Peyer's patch (tissue), 4 donors: ENCODE measurements at regions not wholly inside any gene's neighbourhood (a gene's known extent, or its start where the extent isn't known, plus 50 kb on each side); places are given as distances from the start of the nearest gene placed in this dataset.

Experiments
- POLR2A ChIP-seq, 2 donors: fragments of 450-650 bp; IDR thresholded peaks; one replicate each; pipeline ENCODE4 v1.5.1; 2017; ENCODE audit warnings: antibody characterized with exemption in 2 of 2, mild to moderate bottlenecking in 2 of 2, moderate library complexity in 2 of 2
- TF ChIP-seq, protein P1 (sequence below), 6 experiments: fragments of 450-650 bp in 4 of 6; fragments of 200-600 bp in 2 of 6; sonication (generic) in 1 of 6; IDR thresholded peaks; one replicate each; pipeline ENCODE4 v1.5.1; 2017 to 2019; ENCODE audit warnings: antibody characterized with exemption in 6 of 6, mild to moderate bottlenecking in 3 of 6, moderate library complexity in 1 of 6

DNA sequence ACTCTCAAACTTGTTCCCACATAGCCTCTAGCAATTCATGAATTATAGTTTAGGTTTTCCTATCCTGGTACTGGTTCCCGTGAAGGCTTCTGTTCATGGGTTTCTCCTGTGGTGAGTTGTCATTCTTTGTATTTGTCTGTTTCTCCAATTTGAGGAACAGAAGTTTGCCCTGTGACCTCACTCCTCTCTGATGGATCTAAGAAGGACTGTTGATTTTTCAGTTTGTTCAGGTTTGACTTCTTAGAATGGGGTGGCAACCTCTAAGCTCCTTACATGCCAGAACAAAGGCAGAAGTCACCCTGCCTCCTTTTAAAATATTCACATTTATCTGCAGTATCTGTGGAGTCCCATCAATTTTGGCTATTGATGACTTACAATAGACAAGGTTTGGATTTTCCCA is 354.0 kb downstream of the SPRY2 start:
- TF ChIP-seq POLR2A (IDR thresholded peaks at IDR 0.05): no peak
- TF ChIP-seq, protein P1, sequence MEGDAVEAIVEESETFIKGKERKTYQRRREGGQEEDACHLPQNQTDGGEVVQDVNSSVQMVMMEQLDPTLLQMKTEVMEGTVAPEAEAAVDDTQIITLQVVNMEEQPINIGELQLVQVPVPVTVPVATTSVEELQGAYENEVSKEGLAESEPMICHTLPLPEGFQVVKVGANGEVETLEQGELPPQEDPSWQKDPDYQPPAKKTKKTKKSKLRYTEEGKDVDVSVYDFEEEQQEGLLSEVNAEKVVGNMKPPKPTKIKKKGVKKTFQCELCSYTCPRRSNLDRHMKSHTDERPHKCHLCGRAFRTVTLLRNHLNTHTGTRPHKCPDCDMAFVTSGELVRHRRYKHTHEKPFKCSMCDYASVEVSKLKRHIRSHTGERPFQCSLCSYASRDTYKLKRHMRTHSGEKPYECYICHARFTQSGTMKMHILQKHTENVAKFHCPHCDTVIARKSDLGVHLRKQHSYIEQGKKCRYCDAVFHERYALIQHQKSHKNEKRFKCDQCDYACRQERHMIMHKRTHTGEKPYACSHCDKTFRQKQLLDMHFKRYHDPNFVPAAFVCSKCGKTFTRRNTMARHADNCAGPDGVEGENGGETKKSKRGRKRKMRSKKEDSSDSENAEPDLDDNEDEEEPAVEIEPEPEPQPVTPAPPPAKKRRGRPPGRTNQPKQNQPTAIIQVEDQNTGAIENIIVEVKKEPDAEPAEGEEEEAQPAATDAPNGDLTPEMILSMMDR (IDR thresholded peaks at IDR 0.05): no peak
